Mucosa of gallbladder (tissue), 1 donor: ENCODE measurements at regions not wholly inside any gene's neighbourhood (a gene's known extent, or its start where the extent isn't known, plus 50 kb on each side); places are given as distances from the start of the nearest gene placed in this dataset.
"Not testable (repeated sequence)": the region's sequence is repeated elsewhere in the genome, so short reads cannot be mapped to it uniquely, and the experiment has no call there.

Experiments
- DNase-seq: peaks from one replicate; pipeline ENCODE4 v3.0.0-alpha.2; 2020; ENCODE audit warnings: low spot score
- donor health status: DM: no; HTN: no; CAD: no.

GRCh38 chr2:878245-878930 is 72.3 kb upstream of the SNTG2 start:
- peak; percentile 5 for DNase-seq

GRCh38 chr2:877747-878146 is 72.9 kb upstream of the SNTG2 start:
- peak; percentile 9 for DNase-seq

GRCh38 chr2:875687-876615 is 74.7 kb upstream of the SNTG2 start:
- peak; percentile 5 for DNase-seq

GRCh38 chr2:873651-874580 is 76.7 kb upstream of the SNTG2 start:
- DNase-seq: no peak

GRCh38 chr2:873027-873426 is 77.6 kb upstream of the SNTG2 start:
- no peak for DNase-seq

- DNase-seq: no peak
Measured at GRCh38 chr2:871926-872680, 78.5 kb upstream of the SNTG2 start.

- no peak for DNase-seq
Measured at GRCh38 chr2:871175-871727, 79.4 kb upstream of the SNTG2 start.

- no peak for DNase-seq
Measured at GRCh38 chr2:870426-870825, 80.2 kb upstream of the SNTG2 start.

GRCh38 chr2:869894-870293 is 80.8 kb upstream of the SNTG2 start:
- no peak for DNase-seq

GRCh38 chr2:869357-869871 is 81.2 kb upstream of the SNTG2 start:
- no peak for DNase-seq

- not testable (repeated sequence) for DNase-seq
Measured at GRCh38 chr2:868857-869256, 81.8 kb upstream of the SNTG2 start.

GRCh38 chr2:867296-867695 is 83.4 kb upstream of the SNTG2 start:
- no peak for DNase-seq

GRCh38 chr2:866887-867286 is 83.8 kb upstream of the SNTG2 start:
- no peak for DNase-seq

- DNase-seq: no peak
Measured at GRCh38 chr2:866009-866680, 84.5 kb upstream of the SNTG2 start.

- no peak for DNase-seq
Measured at GRCh38 chr2:864501-865106, 86.0 kb upstream of the SNTG2 start.

- no peak for DNase-seq
Measured at GRCh38 chr2:863732-864450, 86.8 kb upstream of the SNTG2 start.

GRCh38 chr2:862731-863466 is 87.8 kb upstream of the SNTG2 start:
- no peak for DNase-seq

- no peak for DNase-seq
Measured at GRCh38 chr2:862355-862687, 88.3 kb upstream of the SNTG2 start.
